SK-N-SH (cell line): ENCODE measurements at regions not wholly inside any gene's neighbourhood (a gene's known extent, or its start where the extent isn't known, plus 50 kb on each side); places are given as distances from the start of the nearest gene placed in this dataset.

Source experiments
- FOXM1 ChIP-seq: IDR thresholded peaks from 2 replicates; pipeline ENCODE4 v1.4.0; 2012; ENCODE audit warnings: low read depth, mild to moderate bottlenecking
- MXI1 ChIP-seq: IDR thresholded peaks from 2 replicates; pipeline ENCODE4 v1.6.1; 2012; ENCODE audit warnings: mild to moderate bottlenecking, low read depth, low read length, improper control_type of control experiment

DNA sequence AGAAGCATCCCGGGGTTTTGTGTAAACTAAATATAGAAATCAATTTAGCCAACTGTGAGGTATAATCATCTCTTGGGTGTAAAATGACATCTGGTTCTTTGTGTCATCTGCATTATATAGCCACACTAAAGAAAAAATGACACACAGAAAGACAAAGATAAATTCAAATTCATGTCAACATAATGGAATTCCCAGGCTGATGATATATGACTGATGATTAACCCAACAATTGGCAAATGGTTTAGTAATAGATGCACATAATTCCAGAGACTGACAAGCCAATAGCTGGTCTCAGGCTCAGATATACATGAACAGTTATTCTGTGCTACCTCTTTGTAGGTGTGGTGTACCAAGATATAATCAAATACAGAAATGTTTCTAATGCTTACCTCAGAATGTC lies 375.4 kb upstream of the PITX2 start:
- no peak for TF ChIP-seq FOXM1
- TF ChIP-seq MXI1: no peak
